GM21786 (cell line): ENCODE measurements at regions not wholly inside any gene's neighbourhood (a gene's known extent, or its start where the extent isn't known, plus 50 kb on each side); places are given as distances from the start of the nearest gene placed in this dataset.

ENCODE experiments used
- ATAC-seq: cut with Tn5 transposase; IDR thresholded peaks from one replicate; pipeline ENCODE4 v1.9.1; 2021; ENCODE audit not compliant: unreplicated experiment

- ATAC-seq = no peak
Measured at GRCh38 chr9:81841333-81841732, 86.9 kb upstream of the SPATA31D4 start.

GRCh38 chr9:81844131-81844567 lies 84.1 kb upstream of the SPATA31D4 start:
- ATAC-seq = no peak

GRCh38 chr9:81847181-81847915 lies 80.9 kb upstream of the SPATA31D4 start:
- no peak for ATAC-seq

GRCh38 chr9:81848472-81848871 lies 79.8 kb upstream of the SPATA31D4 start:
- ATAC-seq = no peak

- no peak for ATAC-seq
Measured at GRCh38 chr9:81849631-81850259, 78.5 kb upstream of the SPATA31D4 start.

GRCh38 chr9:81850724-81851123 lies 77.5 kb upstream of the SPATA31D4 start:
- ATAC-seq = no peak

GRCh38 chr9:81851340-81851739 lies 76.9 kb upstream of the SPATA31D4 start:
- no peak for ATAC-seq

GRCh38 chr9:81852820-81853219 lies 75.4 kb upstream of the SPATA31D4 start:
- no peak for ATAC-seq

GRCh38 chr9:81855538-81855937 lies 72.7 kb upstream of the SPATA31D4 start:
- no peak for ATAC-seq

GRCh38 chr9:81858657-81859430 lies 69.4 kb upstream of the SPATA31D4 start:
- ATAC-seq = no peak

GRCh38 chr9:81860581-81860980 lies 67.6 kb upstream of the SPATA31D4 start:
- no peak for ATAC-seq

- no peak for ATAC-seq
Measured at GRCh38 chr9:81861644-81862043, 66.6 kb upstream of the SPATA31D4 start.

- ATAC-seq = no peak
Measured at GRCh38 chr9:81868145-81868544, 60.1 kb upstream of the SPATA31D4 start.

GRCh38 chr9:81871695-81872094 lies 56.5 kb upstream of the SPATA31D4 start:
- ATAC-seq = no peak

- no peak for ATAC-seq
Measured at GRCh38 chr9:81874250-81874649, 54.0 kb upstream of the SPATA31D4 start.

GRCh38 chr9:81874931-81875330 lies 53.3 kb upstream of the SPATA31D4 start:
- ATAC-seq = no peak

- ATAC-seq = no peak
Measured at GRCh38 chr9:81877047-81877446, 51.2 kb upstream of the SPATA31D4 start.
